IPS-15b (cell line): ENCODE measurements at regions not wholly inside any gene's neighbourhood (a gene's known extent, or its start where the extent isn't known, plus 50 kb on each side); places are given as distances from the start of the nearest gene placed in this dataset.

Experiments
- H3K27me3 ChIP-seq: one replicate; pipeline ENCODE4 v1.6.1; 2013; ENCODE audit warnings: low read length; ENCODE audit not compliant: control insufficient read depth, insufficient read depth
- H3K36me3 ChIP-seq: one replicate; pipeline ENCODE4 v1.6.1; 2013; ENCODE audit warnings: low read length; ENCODE audit not compliant: control insufficient read depth, insufficient read depth
- H3K4me1 ChIP-seq: one replicate; pipeline ENCODE4 v1.6.1; 2013; ENCODE audit warnings: mild to moderate bottlenecking, low read length; ENCODE audit not compliant: control insufficient read depth, insufficient read depth
- H3K4me3 ChIP-seq: one replicate; pipeline ENCODE4 v1.5.1; 2013; ENCODE audit warnings: low read depth, low read length
- H3K9ac ChIP-seq: one replicate; pipeline ENCODE4 v1.6.1; 2013; ENCODE audit warnings: low read depth, mild to moderate bottlenecking, low read length
- H3K9me3 ChIP-seq: one replicate; pipeline ENCODE4 v1.6.1; 2013; ENCODE audit warnings: mild to moderate bottlenecking, low read length; ENCODE audit not compliant: control insufficient read depth, insufficient read depth

DNA sequence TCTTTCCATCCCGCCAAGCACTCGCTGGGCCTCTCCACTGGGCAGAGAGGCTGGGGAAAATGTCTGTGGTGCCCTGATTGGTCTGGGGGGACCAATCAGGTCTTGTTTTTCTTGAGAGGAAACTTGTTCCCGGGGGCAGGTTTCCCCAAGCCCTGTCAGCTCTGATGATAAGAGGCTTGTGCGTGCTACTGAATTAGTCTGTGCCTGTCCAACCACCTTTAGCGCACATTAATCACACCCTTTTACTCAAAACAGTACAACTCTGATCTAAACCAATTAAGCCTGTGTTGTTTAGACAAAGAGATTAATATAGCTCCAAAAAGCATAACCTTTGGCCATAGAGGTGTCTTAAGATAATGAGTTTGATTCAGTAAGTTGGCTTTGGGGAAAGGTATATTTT is 580.4 kb downstream of the VRK1 start:
- H3K4me3 ChIP-seq = no peak overlapping the region
- no peak overlapping the region for H3K9ac ChIP-seq
- peaks cover 12% of the 10 kb centered on the region for H3K4me1 ChIP-seq
- H3K36me3 ChIP-seq = no peaks in the 10 kb centered on the region
- H3K27me3 ChIP-seq = peaks cover 12% of the 10 kb centered on the region
- H3K9me3 ChIP-seq = no peaks in the 10 kb centered on the region

DNA sequence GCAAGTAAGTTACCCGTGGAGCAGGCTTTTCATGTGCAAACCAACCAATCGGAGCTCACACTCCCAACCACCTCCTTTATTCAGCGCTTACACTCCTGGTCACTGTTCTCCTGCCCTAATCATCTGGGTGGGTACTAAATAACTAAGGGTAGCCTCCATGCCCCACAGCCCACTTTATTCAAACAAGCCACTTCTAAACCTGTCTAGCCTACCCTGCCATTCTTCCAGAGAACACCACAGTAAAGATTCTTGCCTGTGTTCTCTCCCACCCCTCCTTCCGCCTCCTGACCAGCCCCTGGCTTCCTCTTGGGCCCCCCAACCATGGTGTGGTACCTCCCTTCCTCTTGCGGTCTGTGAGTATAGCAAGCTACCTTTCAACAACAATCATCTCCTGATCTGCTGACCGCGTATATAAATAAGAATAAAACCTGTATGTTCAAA is 581.9 kb downstream of the VRK1 start:
- no peak overlapping the region for H3K9ac ChIP-seq
- H3K9me3 ChIP-seq = no peaks in the 10 kb centered on the region
- H3K36me3 ChIP-seq = no peaks in the 10 kb centered on the region
- H3K4me1 ChIP-seq = peaks cover 17% of the 10 kb centered on the region
- peaks cover 12% of the 10 kb centered on the region for H3K27me3 ChIP-seq
- H3K4me3 ChIP-seq = no peak overlapping the region

DNA sequence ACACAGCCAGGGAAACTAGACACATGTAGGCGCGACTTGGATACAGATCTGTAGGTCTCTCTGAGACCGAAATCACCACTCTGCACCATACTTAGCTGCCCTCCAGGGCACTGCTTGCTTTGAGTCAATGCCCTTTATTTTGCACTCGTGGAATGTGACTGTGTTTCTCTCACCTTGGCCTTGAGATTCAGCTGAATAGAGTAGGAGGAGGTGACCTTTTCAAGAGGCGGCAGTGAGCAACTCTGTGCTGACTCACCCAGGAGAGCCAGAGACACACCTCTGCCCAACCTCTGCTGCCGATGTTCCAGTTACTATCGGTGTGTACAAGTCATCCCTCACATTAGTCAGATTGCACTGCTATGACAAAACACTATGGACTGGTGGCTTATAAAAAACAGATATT is 583.4 kb downstream of the VRK1 start:
- H3K36me3 ChIP-seq = no peaks in the 10 kb centered on the region
- H3K4me3 ChIP-seq = no peak overlapping the region
- H3K9ac ChIP-seq = no peak overlapping the region
- peaks cover 12% of the 10 kb centered on the region for H3K27me3 ChIP-seq
- no peaks in the 10 kb centered on the region for H3K9me3 ChIP-seq
- H3K4me1 ChIP-seq = peaks cover 17% of the 10 kb centered on the region

DNA sequence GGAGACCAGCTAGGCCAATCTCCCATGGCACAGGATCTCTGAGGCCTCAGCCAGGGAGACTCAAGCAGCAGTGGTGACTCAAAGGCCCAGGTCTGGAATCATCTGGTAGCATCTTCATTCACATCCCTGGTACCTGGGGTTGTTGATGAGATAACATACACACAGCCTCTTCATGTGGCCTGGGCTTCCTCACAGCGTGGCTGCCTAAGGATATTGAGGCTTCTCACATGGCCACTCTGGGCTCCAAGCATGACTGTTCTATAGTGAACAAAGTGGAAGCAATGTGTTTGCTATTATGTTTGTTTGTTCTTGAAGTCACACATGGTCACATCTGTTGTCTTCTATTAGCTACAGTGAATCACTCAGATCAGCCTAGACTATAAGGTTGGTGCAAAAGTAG is 584.1 kb downstream of the VRK1 start:
- Histone ChIP-seq H3K9ac (no peak overlapping the region), H3K4me1 (peaks cover 17% of the 10 kb centered on the region), H3K9me3 (no peaks in the 10 kb centered on the region), H3K36me3 (no peaks in the 10 kb centered on the region), H3K27me3 (peaks cover 12% of the 10 kb centered on the region), H3K4me3 (no peak overlapping the region)

DNA sequence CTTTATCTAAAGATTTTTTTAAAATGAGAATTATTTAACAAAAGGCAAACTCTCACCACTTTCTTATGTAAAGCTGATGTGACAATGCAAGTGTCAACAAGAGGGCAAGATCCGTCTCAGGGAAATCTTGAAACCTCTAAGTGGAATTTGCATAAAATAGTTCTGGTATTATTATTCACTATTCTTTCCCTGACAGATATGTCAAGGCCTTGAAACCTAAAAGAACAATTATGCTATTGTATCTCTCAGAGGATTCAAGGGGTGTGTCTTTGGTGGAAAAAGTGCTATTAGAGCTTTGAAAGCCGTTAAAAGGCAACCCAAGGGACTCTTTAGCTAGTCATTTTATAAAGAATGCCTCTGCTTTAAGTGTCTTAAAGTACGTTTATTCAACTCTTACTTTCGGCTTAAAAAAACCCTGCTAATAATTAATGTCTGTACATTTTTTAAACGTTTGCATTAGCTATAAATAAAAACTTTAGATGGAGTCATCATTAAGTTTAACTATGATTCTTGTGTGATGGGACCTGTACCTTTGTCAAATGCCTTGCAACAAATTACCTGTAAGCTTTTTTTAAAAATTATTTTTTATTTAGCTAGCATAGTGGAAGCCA is 585.5 kb downstream of the VRK1 start:
- Histone ChIP-seq H3K9me3 (no peaks in the 10 kb centered on the region), H3K9ac (no peak overlapping the region), H3K4me1 (peaks cover 27% of the 10 kb centered on the region), H3K4me3 (no peak overlapping the region), H3K27me3 (peaks cover 8% of the 10 kb centered on the region), H3K36me3 (no peaks in the 10 kb centered on the region)

DNA sequence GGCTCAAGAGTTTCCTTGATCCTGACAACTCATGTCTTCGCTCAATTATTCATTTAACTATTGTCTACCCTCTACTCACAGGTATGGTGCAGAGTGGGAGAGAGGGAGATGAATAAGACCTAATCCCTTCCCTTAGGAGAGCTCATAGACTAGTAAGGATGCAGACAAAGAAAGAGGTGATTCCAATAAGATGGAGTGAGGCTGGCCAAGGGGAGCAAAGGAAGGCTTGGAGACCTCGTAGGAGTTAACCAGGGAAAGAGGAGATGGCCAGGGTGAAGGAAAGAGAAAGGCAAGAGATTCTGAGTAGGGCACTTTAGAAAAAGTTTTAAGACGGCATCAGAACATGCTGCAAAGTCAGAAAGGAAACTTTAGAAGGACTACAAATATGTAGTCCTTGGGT is 588.5 kb downstream of the VRK1 start:
- no peaks in the 10 kb centered on the region for H3K27me3 ChIP-seq
- H3K4me1 ChIP-seq = peaks cover 20% of the 10 kb centered on the region
- no peaks in the 10 kb centered on the region for H3K36me3 ChIP-seq
- no peaks in the 10 kb centered on the region for H3K9me3 ChIP-seq
- no peak overlapping the region for H3K4me3 ChIP-seq
- no peak overlapping the region for H3K9ac ChIP-seq

DNA sequence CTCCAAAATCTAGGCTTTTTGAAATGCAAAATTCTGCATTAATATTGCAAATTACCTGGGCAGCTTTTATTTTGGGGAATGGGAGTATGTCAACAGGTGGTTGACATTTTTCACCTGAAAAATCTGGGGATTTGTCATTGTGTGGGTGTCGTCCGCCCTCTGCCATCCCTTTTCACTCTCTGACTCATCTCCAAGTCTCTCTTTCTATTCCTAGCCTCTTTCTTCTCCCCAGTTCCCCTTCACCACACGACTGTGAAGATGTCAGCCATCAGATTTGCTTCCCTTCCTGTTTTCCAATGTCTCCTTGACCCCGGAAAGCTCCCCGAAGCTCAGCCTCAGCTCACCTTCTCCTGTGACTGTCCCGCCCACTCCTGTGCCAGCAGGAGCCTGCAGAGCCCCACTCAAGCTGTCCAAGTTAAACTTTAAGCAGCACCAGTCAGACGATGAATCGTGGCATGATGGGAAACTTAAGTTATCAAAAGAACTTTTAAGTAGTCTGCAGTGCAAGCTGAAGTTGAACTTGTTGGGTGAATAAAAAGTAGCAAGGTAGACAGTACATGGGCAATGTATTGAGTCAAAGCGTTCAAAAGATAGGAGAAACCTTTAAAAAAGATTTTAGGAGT is 590.2 kb downstream of the VRK1 start:
- Histone ChIP-seq H3K27me3 (no peaks in the 10 kb centered on the region), H3K4me3 (no peak overlapping the region), H3K4me1 (peaks cover 20% of the 10 kb centered on the region), H3K9me3 (no peaks in the 10 kb centered on the region), H3K9ac (no peak overlapping the region), H3K36me3 (no peaks in the 10 kb centered on the region)

DNA sequence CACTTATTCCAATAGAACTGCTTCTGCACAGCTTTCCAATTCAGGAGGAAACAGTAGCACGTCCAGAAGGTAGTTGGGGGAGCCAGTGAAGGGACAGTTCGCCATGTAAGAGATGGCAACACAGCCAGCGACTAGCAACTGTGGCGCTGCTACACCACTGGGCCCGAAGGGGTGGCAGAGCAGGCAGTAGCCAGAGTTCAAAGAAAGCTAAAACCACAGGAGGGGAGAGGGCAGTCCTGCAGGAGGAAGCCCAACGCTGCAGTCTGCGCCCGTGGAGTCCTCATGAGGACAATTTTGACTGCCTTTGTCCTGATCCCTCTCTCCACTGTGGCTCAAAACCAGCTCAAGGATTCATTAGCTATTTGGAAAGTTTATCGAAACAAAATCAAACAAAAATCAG is 591.2 kb downstream of the VRK1 start:
- no peak overlapping the region for H3K9ac ChIP-seq
- no peaks in the 10 kb centered on the region for H3K36me3 ChIP-seq
- H3K4me1 ChIP-seq = peaks cover 15% of the 10 kb centered on the region
- H3K27me3 ChIP-seq = no peaks in the 10 kb centered on the region
- H3K9me3 ChIP-seq = no peaks in the 10 kb centered on the region
- H3K4me3 ChIP-seq = no peak overlapping the region

DNA sequence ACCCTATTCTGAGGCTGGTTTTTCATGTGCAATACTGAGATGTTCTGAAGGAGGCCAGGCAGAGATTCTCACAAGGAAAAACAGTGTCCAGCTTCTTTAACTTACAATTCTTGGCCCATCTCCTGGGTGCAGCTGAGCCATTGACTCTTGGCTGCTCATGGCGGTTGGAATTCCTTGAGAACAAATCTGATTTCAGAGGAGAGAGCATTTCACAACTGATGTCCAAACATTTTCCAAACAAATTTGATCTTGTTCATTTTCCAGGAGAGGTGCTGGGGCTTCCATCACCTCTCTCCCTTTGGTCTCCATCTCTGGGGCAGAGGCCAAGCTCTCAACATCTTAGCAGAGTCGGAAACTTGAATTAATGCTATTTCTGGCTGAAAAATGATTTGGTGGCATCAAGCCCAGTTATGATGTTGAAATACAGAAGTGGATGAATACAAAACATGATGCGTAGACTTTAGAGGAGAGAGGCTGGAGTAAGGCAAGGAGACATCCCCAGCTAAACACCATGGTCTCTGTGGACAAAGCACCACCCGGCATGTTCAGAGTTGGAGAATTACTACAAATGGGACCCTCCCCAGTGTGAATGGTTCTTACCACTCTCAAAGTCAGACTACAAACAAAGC is 593.0 kb downstream of the VRK1 start:
- H3K36me3 ChIP-seq = no peaks in the 10 kb centered on the region
- no peak overlapping the region for H3K9ac ChIP-seq
- H3K9me3 ChIP-seq = no peaks in the 10 kb centered on the region

DNA sequence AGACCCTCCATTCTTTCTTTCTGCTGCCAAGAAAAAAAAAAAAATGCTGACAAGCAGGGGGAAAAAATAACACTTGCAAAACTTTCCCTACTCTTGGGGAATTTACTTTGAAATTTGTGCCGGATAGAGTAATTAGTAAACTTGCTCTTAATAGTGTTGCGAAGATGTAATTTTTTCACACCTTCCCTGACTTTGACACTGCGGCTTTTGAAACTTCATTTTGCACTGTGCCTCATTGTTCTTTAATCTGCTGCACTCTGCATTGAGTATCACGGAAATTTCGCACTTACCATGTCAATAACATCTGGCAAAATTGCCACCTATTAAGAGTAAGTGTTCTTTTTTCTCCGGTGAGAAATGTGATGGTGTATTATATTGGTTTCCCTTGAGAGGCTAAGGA is 596.1 kb downstream of the VRK1 start:
- H3K36me3 ChIP-seq = no peaks in the 10 kb centered on the region
- H3K4me1 ChIP-seq = peaks cover 1% of the 10 kb centered on the region
- no peak overlapping the region for H3K4me3 ChIP-seq
- no peaks in the 10 kb centered on the region for H3K9me3 ChIP-seq
- H3K9ac ChIP-seq = no peak overlapping the region
- no peaks in the 10 kb centered on the region for H3K27me3 ChIP-seq

More for the DNA sequence above, 593.0 kb downstream of the VRK1 start:
- Histone ChIP-seq H3K4me3 (no peak overlapping the region), H3K27me3 (no peaks in the 10 kb centered on the region), H3K4me1 (peaks cover 15% of the 10 kb centered on the region)

DNA sequence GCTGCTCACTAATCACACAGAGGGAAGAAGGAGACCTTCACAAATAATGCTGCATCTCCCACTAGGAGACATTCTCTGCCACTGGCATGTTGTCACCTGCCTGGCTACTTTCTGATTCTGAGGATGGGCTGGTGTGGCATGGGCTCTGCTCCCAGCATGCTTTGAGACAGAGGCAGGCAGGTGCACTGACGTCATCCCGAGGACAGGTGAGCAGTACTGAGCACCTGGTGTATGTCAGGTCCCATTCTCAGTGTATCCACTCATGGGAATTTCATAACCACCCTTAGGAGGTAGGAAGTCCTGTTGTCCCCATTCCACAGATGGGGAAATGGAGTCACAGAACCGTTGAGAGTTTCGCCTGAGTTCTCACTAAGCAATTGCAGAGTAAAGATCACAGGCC is 597.9 kb downstream of the VRK1 start:
- no peaks in the 10 kb centered on the region for H3K9me3 ChIP-seq
- H3K9ac ChIP-seq = no peak overlapping the region
- no peaks in the 10 kb centered on the region for H3K27me3 ChIP-seq
- H3K4me3 ChIP-seq = no peak overlapping the region
- H3K4me1 ChIP-seq = no peaks in the 10 kb centered on the region
- H3K36me3 ChIP-seq = no peaks in the 10 kb centered on the region

DNA sequence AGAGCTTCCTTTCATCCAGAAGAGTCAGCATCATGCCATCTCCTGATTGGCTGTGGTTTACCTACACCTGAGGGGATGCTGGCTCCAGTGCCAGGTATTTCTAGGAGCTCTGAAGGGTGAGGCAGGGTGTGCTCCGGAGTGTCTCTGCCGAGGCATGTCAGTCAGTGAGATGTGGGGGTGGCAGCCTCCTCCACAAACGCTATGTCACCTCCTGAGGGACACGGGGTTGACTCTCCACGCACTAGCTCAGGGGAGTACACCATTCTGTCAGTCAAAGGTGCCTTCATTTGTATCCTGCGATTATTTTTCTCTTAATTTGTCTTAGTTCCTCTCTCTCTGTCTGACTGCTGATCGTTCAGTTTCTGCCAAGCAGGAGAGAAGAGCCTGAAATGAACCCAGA is 604.5 kb downstream of the VRK1 start:
- H3K9me3 ChIP-seq = no peaks in the 10 kb centered on the region
- H3K36me3 ChIP-seq = no peaks in the 10 kb centered on the region
- H3K4me1 ChIP-seq = no peaks in the 10 kb centered on the region
- no peak overlapping the region for H3K4me3 ChIP-seq
- no peak overlapping the region for H3K9ac ChIP-seq
- no peaks in the 10 kb centered on the region for H3K27me3 ChIP-seq
